NCI-H748 (cell line): ENCODE measurements at regions not wholly inside any gene's neighbourhood (a gene's known extent, or its start where the extent isn't known, plus 50 kb on each side); places are given as distances from the start of the nearest gene placed in this dataset.
"Not testable (repeated sequence)": the region's sequence is repeated elsewhere in the genome, so short reads cannot be mapped to it uniquely, and the experiment has no call there.

Experiments
- DNase-seq: peaks from one replicate; lab custom pipeline; 2025; ENCODE audit not compliant: unreplicated experiment; lab: John Stamatoyannopoulos, UW

DNA sequence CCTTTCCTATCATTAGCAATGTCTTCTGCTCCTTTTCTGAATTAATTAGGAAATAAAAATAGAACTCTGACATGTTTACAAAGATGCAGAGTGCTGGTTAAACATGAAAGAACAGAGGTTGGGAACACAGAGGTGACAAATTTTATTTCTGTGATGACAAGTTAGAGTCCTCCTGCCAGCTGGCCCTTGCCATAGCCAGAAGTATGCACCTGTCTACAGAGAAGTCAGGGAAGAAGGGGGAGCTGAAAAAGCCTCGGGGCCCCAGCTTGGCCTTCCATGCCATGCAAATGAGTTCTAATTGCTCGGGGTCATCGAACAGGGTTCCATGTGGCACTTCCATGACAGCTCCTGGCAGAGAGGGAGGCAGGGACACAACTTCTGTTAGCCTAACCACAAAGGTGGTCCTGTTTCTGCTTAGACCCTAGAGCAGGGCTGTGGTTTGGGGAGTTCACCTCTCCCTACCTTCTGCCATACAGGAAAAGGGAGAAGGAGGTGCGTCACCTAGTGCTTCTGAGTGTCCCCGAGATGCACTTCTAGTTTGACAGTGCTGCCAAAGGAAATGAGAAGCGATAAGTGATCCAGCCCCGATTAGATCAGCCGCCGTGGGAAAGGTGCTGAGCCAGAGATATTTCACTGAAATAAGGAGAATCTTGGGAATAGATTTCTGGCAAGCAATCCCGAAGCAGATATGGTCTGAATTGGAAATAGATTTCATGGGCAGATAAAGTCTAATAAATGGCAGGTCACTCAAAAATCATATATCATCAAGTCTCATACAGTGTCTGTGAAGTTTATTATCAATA, 155.8 kb upstream of the FOXN3 start:
- no peak for DNase-seq

DNA sequence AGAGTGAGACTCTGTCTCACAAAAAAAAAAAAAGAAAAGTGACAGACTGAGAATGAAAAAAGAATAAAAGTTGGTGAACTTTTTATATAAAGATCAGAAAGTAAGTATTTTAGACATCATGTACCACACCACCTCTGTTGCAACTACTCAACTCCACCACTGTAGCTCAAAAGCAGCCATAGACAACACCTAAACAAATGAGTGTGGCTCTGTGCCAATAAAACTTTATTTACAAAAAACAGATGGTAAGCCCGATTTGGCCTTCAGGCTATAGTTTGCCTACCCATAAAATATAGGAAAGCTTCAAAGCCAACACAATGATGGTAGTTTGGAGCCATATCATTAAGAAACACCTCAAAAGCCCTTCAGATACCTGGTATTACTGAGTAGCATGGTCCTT, 154.5 kb upstream of the FOXN3 start:
- DNase-seq = peak; percentile 16

DNA sequence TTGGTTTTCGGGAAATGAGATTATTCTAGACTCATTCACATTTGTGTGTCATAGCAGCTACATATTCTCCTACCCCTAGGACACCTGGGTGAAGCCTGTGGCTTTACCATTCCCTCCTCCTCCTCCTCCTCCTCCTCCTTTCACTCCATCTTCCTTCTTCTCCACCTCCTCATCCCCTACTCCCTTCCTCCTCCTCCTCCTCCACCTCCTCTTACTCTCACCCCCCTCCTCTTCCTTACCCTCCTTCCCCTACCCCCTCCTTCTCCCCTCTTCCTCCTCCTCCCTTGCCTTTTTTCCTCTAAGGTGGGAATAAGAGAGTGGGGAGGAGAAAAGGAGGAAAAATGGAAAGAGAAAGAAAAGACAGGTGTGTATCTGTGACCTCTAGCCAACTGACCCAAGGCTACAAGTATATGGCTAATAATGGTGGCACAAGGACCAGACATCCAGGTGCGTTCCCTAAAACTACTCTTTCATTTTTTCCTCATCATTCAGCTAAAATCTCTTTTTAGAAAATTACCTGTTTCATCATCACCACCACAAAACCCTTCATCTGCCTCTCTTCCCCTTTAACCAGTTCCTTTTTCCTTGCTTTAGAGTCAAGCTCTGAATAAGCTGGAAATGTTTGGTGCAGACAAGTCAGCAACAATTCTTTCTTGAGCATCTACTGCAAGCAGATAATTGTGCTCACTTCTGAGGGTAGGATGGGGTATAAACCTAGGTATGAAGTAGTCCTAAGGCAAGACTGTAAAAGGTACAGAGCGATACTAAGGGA, 149.8 kb upstream of the FOXN3 start:
- DNase-seq = no peak

DNA sequence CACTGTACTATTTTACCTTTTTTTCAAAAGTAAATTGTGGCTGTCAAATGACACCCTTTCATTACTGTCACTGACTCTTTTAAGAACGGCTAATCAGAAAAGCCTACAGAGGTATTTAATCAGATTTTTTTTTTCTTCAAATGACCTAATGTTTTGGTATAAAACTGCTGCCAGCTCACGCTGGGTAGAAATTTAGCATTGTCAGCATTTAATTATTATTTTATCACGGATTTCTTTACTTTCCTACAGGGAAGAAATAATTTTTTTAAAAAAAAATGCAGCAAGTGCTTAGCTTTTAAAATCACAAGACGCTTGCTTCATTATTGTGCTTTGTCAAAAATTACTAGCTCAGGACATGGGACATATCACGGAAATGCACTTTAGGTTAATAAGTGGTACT, 149.1 kb upstream of the FOXN3 start:
- no peak for DNase-seq

DNA sequence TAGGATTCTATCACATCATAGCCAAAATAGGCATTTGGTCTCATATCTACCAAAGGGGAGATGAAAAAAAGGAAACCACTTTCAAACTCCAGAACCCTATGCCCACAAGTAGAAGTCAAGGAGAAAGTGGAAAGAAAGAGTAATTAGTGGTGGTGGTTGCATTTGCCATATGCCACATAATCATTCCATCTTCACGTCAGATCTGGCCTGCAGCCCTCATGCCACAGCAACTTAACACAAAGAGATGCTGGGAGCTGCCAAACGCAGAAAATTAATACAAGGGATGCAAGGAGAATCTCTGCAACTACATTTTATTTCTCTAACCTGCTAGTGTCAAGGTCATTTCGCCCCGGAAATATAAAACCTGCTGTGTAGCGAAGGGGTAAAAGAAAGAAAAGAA, 148.6 kb upstream of the FOXN3 start:
- DNase-seq = no peak

DNA sequence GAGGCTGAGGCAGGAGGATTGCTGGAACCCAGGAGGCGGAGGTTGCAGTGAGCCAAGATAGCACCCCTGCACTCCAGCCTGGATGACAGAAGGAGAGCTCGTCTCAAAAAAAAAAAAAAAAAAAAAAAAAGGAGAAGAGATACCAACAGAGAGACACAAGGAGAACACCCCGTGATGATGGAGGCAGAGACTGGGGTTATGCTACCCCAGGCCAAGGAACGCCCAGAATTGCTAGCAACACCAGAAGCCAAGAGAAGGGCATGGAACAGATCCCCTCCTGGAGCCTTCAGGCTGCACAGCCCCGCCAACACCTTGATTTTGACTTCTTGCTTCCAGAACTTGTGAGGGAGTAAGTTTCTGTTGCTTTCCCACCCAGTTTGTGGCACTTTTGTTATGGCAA, 148.0 kb upstream of the FOXN3 start:
- DNase-seq = no peak

DNA sequence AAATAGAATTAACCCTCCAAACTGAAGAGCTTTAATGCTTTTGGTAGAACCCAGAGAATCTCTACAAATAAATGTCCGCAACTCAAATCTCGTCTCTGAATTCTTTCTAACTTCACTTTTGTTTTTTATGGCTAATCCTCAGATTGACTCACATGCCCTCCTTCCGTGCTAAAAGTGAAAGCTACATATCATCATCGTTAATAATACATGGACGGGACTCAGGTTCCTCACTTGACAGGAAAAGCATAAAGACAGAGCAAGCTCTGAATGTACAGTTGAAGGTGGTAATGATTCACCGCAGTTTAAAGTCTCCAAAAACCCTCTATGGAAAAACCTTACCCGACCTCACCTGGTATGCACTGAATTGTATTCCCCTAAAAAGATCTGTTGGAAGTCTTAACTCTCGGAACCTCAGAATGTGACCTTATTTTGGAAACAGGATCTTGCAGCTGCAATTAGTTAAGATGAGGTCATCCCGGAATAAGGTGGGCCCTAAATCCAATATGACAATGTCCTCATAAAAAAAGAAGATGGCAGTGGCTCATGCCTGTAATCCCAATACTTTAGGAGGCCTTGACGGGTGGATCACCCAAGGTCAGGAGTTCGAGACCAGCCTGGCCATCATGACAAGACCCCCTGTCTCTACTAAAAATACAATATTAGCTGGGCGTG, 147.4 kb upstream of the FOXN3 start:
- no peak for DNase-seq

DNA sequence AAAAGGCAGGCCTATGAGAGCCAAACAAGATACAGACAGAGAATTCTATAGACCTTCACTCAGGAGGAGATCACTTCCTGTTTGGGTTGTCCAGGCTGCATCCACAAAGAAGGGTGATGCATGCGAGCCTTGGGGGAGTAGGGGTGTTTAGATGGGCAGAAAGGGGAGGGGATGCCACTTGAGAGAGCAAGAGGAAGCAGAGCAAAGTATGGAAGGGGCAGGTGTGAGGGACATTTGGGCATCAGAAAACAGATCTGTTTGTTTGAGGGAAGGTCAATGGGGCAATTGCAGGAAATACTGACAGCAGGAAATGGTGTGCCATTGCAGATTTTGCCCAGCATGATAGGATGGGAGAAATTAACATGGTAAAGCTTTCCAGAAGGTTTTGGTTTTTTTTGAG, 146.4 kb upstream of the FOXN3 start:
- peak; percentile 96 for DNase-seq

DNA sequence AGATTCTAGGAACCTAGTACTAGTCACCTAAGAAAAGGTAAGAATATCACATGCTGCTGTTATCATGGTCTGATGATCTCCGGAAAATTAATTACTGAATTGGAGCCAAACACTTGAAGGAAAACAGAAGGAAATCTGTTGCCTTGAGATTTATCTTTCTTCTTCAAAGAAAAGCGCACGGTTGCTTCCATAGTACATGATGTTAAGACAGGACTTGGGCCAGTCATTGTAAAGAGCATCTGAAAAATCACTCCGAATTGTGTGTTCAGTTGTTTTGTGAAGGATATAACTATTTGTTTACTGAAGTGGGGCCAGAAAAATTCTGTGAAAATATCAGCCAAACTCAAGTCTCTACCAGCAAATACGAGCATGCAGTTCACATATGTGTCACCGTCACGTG, 134.9 kb upstream of the FOXN3 start:
- DNase-seq = no peak

DNA sequence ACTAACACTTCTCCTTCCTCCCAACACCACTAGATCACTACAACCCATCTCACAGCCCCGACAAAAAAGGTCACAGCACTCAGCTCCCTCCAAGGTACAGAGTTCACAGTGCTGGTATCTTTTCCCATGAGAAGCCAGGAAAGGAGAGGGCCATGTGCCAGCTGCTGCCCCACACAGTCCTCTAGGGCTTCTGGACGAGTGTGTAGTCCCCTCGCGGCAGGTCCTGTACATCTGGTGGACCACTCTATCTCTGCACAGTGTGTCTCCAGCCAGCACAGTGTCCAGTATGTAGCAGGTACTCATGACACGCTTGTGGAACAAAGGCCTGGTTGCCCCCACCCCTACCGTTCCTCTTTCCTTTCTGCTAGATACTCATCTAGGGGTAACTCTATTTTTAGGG, 134.4 kb upstream of the FOXN3 start:
- DNase-seq = no peak

DNA sequence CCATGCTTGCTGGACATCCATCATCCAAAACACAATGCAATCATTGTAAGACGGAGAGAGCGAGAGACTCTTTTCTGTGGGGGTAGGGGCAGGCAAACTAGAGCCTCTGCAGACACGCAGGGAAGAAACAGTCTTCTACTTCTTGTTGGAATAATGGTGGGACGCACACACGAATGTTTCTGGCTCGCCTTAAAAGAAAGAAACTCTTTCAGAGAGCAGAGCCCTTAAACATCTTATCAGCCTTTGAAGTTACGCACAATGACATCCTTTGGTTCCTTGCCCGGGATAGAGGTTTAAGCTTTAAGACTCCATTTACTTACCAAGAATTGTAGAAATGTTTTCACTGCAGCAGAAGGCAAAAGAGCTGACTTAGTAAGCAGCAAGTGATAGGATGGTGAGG, 133.8 kb upstream of the FOXN3 start:
- no peak for DNase-seq

DNA sequence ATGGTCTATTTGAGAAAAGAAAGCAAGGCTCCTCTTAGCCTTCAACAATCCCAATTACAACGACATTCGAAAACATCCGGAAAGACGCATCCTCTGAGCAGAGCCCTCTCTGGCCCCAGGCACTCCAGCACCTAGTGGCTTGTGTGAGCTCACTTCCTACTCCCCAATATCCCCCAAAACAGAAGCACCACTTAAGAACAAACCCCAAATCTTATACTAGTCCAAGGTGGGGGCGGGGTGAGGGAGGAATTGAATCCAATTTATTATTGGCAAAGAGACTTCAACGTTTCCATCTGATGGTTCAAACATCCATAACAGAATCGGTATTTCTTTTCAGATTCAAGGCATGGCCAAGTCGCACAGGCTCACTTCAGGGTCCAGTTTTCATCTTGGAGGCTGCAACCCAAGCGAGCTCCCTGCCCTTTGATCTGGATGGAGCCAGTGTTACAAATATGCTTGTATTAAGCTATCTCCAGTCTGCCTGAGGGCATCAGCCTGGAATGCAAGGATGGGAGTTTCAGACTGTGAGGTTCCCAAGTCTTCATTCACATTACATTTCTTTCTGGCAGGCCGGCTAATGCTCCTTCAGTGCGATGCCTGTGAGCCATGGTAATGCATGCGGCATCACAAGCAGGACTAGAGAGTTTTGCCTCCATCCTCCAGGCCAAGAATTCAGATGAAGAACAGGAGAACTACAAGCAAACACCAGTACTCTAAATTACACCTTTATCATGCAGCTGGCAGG, 132.5 kb upstream of the FOXN3 start:
- no peak for DNase-seq

DNA sequence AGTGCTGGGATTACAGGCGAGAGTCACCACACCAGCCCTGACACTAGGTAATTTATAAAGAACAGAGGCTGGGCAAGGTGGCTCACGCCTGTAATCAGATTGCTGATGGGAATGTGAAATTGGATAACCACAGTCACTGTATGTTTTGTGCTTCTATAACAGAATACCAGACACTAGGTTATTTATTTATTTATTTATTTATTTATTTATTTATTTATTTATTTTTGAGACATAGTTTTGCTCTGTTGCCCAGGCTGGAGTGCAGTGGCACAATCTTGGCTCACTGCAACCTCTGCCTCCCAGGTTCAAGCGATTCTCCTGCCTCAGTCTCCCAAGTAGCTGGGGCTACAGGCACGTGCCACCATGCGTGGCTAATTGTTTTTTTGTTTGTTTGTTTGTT, 130.0 kb upstream of the FOXN3 start:
- not testable (repeated sequence) for DNase-seq

DNA sequence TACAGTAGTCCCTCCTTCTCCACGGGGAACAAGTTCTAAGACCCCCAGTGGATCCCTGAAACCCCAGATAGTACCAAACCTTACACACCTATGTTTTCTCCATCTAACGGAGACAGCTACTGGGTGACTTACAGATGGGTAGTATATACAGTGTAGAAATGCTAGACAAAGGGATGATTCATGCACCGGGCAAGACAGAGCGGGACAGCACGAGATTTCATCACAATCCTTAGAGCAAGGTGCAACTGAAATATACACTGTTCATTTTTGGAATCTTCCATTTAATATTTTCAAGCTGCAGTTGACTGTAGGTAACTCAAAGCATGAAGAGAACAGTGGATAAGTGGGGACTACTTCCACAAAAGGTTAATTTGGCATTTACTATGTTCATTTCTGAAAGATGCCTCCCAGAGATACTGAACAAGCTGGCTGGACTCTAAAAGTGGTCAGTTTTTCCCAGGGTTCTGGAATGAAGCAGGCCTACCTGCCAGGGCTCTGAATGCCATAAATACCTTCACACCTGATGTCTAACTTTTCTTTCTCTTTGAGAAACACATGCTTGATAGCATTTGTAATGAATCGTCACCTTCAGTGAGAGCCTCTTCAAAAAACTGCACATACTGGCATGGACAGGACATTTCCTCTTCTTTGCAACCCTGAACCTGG, 127.7 kb upstream of the FOXN3 start:
- no peak for DNase-seq

DNA sequence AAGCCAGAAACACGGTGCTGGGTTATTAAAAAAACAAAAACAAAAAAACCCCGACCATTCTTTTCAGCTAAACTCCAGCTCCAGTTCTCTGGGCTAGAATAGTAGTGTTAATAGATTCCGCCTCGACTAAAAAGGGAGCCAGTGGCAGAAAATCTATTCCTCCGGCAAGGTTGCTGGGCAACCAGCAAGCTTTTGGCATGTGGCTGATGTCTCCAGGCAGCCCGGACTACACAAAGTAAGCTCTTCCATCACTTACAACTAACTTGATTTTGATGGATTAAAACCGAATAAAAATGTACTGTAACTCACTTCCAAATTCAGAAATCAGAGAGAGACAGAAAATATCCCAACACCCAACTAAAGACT, 126.4 kb upstream of the FOXN3 start:
- DNase-seq = peak; percentile 25

DNA sequence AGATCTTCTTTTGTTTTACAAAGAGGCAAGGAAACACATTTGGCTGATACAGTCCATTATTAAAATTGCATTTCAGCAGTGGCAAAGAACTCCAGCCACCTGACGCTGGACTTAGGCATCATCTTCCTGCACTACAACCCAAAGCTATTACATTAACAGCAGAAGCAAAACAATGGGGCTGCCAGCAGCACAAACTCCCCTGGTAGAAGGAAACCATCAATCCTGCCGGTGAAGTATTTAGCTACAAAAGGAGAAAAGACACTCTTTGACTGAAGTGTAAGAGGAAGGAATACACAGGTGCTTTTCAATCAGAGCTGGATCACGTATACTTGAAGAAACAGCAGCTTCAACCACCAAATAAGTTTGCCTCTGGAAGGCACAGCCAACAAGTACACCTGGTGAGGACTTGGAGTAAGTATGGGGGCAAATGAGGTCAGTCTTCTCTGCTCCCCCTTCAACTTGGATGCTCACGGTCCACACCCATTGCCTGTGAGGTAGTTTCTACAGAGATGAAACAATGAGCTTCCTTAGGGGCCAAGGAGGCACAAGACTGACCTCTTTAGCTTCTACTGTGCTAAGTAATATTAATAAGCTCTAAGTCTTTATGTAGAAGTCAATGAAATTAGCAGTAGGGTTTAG, 125.9 kb upstream of the FOXN3 start:
- DNase-seq = no peak

DNA sequence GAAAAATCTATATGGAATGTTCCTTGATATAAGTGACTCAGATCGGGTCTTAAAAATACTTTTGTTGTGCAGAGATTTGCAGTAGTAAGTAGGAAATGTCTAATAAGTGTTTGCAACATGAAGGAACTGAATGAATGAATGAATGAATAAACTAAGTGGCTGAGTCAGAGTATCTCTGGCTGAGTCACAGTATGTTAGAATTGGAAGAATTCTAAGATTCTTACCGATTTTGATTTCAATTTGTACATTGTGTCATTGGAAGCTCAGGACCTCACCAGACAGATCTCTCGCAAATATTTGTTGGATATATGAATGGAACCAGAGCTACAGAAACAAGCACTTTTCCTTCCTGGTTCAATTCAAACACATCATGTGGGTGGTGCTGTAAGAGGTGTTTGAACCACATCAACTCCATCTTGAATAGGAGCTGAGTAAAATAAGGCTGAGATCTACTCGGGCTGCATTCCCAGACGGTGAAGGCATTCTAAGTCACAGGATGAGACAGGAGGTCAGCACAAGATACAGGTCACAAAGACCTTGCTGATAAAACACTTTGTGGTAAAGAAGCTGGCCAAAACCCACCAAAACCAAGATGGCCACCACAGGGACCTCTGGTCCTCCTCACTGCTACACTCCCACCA, 123.9 kb upstream of the FOXN3 start:
- no peak for DNase-seq

DNA sequence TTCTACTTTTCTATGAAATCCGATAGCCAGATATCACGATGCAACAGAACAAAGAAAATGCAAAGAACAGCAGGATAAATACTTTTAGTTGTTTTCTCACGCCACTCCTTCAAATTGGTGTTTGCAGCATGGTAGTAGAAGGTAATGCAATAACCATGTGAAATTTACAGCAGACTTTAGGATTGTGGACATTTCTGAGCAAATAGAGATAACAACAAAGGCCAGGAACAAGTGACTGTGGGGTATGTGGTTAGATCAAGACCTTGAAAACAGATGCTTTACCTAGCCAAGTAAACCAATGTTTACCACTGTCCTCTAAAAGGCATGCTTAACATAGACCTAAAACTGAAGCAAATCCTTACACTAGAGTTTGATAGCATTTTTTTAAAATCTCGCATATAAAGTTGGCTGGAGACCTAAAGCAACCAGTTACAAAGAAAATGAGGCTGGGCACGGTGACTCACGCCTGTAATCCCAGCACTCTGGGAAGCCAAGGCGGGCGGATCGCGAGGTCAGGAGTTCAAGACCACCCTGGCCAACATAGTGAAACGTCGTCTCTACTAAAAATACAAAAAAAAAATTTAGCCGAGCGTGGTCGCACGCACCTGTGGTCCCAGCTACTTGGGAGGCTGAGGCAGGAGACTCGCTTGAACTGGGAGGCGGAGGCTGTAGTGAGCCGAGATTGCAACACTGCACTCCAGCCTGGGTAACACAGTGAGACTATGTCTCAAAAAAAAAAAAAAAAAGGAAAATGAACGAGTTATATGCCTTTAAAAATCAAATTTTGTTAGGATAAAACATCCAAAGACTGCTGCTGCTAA, 123.2 kb upstream of the FOXN3 start:
- DNase-seq = no peak

DNA sequence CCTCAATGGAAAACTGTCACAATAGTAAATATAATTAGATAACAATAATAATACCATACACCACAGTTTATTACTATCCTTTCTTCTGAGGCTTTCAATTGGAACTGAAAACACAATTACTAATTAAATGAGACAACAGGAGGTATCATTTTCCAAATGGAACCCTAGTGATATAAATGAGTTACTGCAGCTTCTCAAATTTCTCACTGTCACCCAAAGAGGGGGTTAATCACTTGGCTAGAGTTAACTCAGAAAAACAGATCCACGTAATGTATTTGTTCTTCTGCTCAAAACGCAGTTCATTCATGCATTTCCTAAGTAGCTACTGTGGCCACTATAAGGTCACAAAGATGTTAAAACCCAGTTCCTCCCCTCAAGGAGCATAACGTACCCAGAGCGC, 120.9 kb upstream of the FOXN3 start:
- DNase-seq = peak; percentile 89
